A673 (cell line): ENCODE measurements at regions not wholly inside any gene's neighbourhood (a gene's known extent, or its start where the extent isn't known, plus 50 kb on each side); places are given as distances from the start of the nearest gene placed in this dataset.

ENCODE experiments used
- CTCF ChIP-seq: fragments of 300-800, 200-600 bp; sonication (generic); conservative IDR thresholded peaks from 2 replicates; pipeline ENCODE4 v1.5.1; 2017; ENCODE audit warnings: low read depth, mild to moderate bottlenecking, antibody characterized with exemption, low read length, moderate library complexity, mixed read lengths
- EZH2 ChIP-seq: fragments of 200-600 bp; sonication (generic); IDR thresholded peaks from 2 replicates; pipeline ENCODE4 v1.6.1; 2017; ENCODE audit warnings: borderline replicate concordance, low read depth, mild to moderate bottlenecking, mixed read lengths, antibody characterized with exemption, low read length; ENCODE audit not compliant: poor library complexity, severe bottlenecking

DNA sequence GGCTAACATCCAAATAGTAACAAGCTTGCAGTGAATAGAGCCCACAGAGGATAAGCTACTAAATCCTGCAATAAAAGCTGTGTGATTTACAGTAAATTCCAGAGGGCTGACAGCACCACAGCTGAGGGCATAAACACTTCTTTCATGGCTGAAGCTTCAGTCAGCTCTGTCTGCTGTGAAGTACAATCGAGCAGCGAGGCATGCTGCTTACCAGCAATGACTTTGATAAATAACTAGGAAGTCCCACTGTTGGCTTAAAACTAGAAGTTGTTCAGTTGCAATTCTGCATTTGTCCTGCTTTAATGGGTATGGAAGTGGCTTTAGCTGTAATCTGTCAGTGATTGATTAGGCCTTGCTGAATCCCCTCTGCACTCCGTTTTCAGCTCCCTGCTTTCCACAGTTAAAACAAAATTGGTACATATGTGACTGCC lies 65.2 kb upstream of the FIGN start:
- TF ChIP-seq CTCF (no peak), EZH2 (no peak)
